HepG2 (cell line): ENCODE measurements at regions not wholly inside any gene's neighbourhood (a gene's known extent, or its start where the extent isn't known, plus 50 kb on each side); places are given as distances from the start of the nearest gene placed in this dataset.
A peak's percentile ranks its signal among the peaks of the same experiment; 100 is the strongest.

ENCODE experiments used
- HDAC6 ChIP-seq: fragments of 200-600 bp; sonication (generic); IDR thresholded peaks from 2 replicates; pipeline ENCODE4 v1.7.0; 2017; ENCODE audit warnings: mild to moderate bottlenecking, antibody characterized with exemption, low read length, low read depth
- KLF15 ChIP-seq: sonication (generic); formaldehyde crosslinking; IDR thresholded peaks from 2 replicates; pipeline ENCODE4 v1.8.1; 2023; ENCODE audit warnings: borderline replicate concordance, mild to moderate bottlenecking, inconsistent platforms, missing genetic modification reagents, mixed read lengths
- PITX1 ChIP-seq: sonication (generic); formaldehyde crosslinking; IDR thresholded peaks from 2 replicates; pipeline ENCODE4 v1.5.1; 2020; ENCODE audit warnings: mild to moderate bottlenecking, missing genetic modification reagents
- RXRB ChIP-seq: IDR thresholded peaks from 2 replicates; pipeline ENCODE4 v1.6.1; 2016; ENCODE audit warnings: borderline replicate concordance, missing genetic modification reagents, missing compliant biosample characterization
- SOX13 ChIP-seq, 3 experiments: fragments of 450-650 bp in 1 of 3; sonication (generic) in 1 of 3; formaldehyde crosslinking in 1 of 3; IDR thresholded peaks in 2 of 3; conservative IDR thresholded peaks in 1 of 3; 2 replicates each; pipeline versions ENCODE4 v1.5.0 to v1.6.1; 2016 to 2020; ENCODE audit warnings: antibody characterized with exemption in 1 of 3, mild to moderate bottlenecking in 1 of 3, missing compliant biosample characterization in 1 of 3, missing genetic modification reagents in 1 of 3, moderate library complexity in 1 of 3
- TEAD2 ChIP-seq: sonication (generic); formaldehyde crosslinking; IDR thresholded peaks from 2 replicates; pipeline ENCODE4 v1.9.0; 2021; ENCODE audit warnings: missing genetic modification reagents
- ZMAT3 ChIP-seq: sonication (generic); formaldehyde crosslinking; conservative IDR thresholded peaks from 2 replicates; pipeline ENCODE4 v1.7.0; 2021; ENCODE audit warnings: missing genetic modification reagents
- TF ChIP-seq, protein P1 (sequence below): sonication (generic); formaldehyde crosslinking; IDR thresholded peaks from 2 replicates; pipeline ENCODE4 v1.4.0; 2020; ENCODE audit warnings: mild to moderate bottlenecking, missing genetic modification reagents
- TF ChIP-seq, protein P2 (sequence below): sonication (generic); formaldehyde crosslinking; IDR thresholded peaks from 2 replicates; pipeline ENCODE4 v1.9.0; 2022; ENCODE audit warnings: missing genetic modification reagents, mild to moderate bottlenecking, borderline replicate concordance
- TF ChIP-seq, protein P3 (sequence below): sonication (generic); formaldehyde crosslinking; IDR thresholded peaks from 2 replicates; pipeline ENCODE4 v1.4.0; 2020; ENCODE audit warnings: missing genetic modification reagents

- TF ChIP-seq HDAC6 (no peak), SOX13 (IDR thresholded peaks at IDR 0.05) (no peak), SOX13 (CRISPR knock-in tag; conservative IDR thresholded peaks at IDR 0.05 in 1 of 2, IDR thresholded peaks at IDR 0.05 in 1 of 2) (peak in 1 of 2 experiments; percentile 78; a peak in 2 of 4 replicates), PITX1 (CRISPR knock-in tag) (no peak), RXRB (CRISPR knock-in tag) (no peak), KLF15 (CRISPR knock-in tag) (no peak), TEAD2 (CRISPR knock-in tag) (no peak), ZMAT3 (CRISPR knock-in tag) (no peak)
- TF ChIP-seq, protein P1, sequence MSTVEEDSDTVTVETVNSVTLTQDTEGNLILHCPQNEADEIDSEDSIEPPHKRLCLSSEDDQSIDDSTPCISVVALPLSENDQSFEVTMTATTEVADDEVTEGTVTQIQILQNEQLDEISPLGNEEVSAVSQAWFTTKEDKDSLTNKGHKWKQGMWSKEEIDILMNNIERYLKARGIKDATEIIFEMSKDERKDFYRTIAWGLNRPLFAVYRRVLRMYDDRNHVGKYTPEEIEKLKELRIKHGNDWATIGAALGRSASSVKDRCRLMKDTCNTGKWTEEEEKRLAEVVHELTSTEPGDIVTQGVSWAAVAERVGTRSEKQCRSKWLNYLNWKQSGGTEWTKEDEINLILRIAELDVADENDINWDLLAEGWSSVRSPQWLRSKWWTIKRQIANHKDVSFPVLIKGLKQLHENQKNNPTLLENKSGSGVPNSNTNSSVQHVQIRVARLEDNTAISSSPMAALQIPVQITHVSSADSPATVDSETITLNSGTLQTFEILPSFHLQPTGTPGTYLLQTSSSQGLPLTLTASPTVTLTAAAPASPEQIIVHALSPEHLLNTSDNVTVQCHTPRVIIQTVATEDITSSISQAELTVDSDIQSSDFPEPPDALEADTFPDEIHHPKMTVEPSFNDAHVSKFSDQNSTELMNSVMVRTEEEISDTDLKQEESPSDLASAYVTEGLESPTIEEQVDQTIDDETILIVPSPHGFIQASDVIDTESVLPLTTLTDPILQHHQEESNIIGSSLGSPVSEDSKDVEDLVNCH (CRISPR knock-in tag): no peak
- TF ChIP-seq, protein P2, sequence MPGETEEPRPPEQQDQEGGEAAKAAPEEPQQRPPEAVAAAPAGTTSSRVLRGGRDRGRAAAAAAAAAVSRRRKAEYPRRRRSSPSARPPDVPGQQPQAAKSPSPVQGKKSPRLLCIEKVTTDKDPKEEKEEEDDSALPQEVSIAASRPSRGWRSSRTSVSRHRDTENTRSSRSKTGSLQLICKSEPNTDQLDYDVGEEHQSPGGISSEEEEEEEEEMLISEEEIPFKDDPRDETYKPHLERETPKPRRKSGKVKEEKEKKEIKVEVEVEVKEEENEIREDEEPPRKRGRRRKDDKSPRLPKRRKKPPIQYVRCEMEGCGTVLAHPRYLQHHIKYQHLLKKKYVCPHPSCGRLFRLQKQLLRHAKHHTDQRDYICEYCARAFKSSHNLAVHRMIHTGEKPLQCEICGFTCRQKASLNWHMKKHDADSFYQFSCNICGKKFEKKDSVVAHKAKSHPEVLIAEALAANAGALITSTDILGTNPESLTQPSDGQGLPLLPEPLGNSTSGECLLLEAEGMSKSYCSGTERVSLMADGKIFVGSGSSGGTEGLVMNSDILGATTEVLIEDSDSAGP: no peak
- TF ChIP-seq, protein P3, sequence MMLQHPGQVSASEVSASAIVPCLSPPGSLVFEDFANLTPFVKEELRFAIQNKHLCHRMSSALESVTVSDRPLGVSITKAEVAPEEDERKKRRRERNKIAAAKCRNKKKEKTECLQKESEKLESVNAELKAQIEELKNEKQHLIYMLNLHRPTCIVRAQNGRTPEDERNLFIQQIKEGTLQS (CRISPR knock-in tag): no peak
Measured at GRCh38 chr5:104355350-104355749, 792.8 kb upstream of the NUDT12 start (continued).
